H1 (cell line): ENCODE measurements at regions not wholly inside any gene's neighbourhood (a gene's known extent, or its start where the extent isn't known, plus 50 kb on each side); places are given as distances from the start of the nearest gene placed in this dataset.

Experiments
- CHD1 ChIP-seq: IDR thresholded peaks from 2 replicates; pipeline ENCODE4 v1.6.1; 2012; ENCODE audit warnings: low read depth, low read length, improper control_type of control experiment
- EGR1 ChIP-seq: IDR thresholded peaks from 2 replicates; pipeline ENCODE4 v1.6.1; 2011; ENCODE audit warnings: low read depth, low read length, borderline replicate concordance
- FOSL1 ChIP-seq: IDR thresholded peaks from 2 replicates; pipeline ENCODE4 v1.6.1; 2011; ENCODE audit warnings: mild to moderate bottlenecking, low read depth, low read length, moderate library complexity; ENCODE audit not compliant: insufficient read depth
- GTF2F1 ChIP-seq: IDR thresholded peaks from 2 replicates; pipeline ENCODE4 v1.6.1; 2012; ENCODE audit warnings: low read depth, low read length, improper control_type of control experiment, borderline replicate concordance
- MAFK ChIP-seq: IDR thresholded peaks from 2 replicates; pipeline ENCODE4 v1.6.1; 2012; ENCODE audit warnings: low read depth, mild to moderate bottlenecking, improper control_type of control experiment, low read length
- NANOG ChIP-seq: IDR thresholded peaks from 2 replicates; pipeline ENCODE4 v1.6.1; 2011; ENCODE audit warnings: low read length, low read depth, mild to moderate bottlenecking, inconsistent platforms; ENCODE audit not compliant: insufficient read depth, poor library complexity, severe bottlenecking
- SP4 ChIP-seq: IDR thresholded peaks from 2 replicates; pipeline ENCODE4 v1.6.1; 2012; ENCODE audit warnings: low read length, inconsistent platforms
- TF ChIP-seq, protein P1 (sequence below): IDR thresholded peaks from 2 replicates; pipeline ENCODE4 v1.6.1; 2011; ENCODE audit warnings: low read depth, mild to moderate bottlenecking, low read length; ENCODE audit not compliant: insufficient read depth

DNA sequence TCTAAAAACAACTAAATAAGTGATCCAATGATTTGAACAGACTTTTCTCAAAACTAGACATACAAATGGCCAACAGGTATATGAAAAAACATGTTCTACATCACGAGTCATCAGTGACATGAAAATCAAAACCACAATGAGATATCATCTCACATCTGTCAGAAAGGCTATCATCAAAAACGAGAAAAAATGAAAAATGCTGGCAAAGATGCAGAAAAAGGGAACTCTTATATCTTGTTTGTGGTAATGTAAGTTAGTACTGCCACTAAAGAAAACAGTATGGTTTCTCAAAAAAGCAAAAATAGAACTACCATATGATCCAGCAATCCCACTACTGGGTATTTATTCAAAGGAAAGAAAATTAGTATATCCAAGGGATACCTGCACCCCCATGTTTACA is 152.9 kb upstream of the FOXN2 start (continued):
- no peak for TF ChIP-seq FOSL1
- TF ChIP-seq, protein P1, sequence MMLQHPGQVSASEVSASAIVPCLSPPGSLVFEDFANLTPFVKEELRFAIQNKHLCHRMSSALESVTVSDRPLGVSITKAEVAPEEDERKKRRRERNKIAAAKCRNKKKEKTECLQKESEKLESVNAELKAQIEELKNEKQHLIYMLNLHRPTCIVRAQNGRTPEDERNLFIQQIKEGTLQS = no peak
- no peak for TF ChIP-seq GTF2F1
- TF ChIP-seq SP4 = no peak
- TF ChIP-seq CHD1 = no peak
- no peak for TF ChIP-seq NANOG
- no peak for TF ChIP-seq MAFK
- TF ChIP-seq EGR1 = no peak
